Amniotic stem cell (primary cell): ENCODE measurements at regions not wholly inside any gene's neighbourhood (a gene's known extent, or its start where the extent isn't known, plus 50 kb on each side); places are given as distances from the start of the nearest gene placed in this dataset.

ENCODE experiments used
- DNase-seq: peaks from one replicate; lab custom pipeline; 2025; lab: John Stamatoyannopoulos, UW

- DNase-seq: no peak
Observed at GRCh38 chr2:240343548-240343947, 91.9 kb upstream of the GPC1 start.

DNA sequence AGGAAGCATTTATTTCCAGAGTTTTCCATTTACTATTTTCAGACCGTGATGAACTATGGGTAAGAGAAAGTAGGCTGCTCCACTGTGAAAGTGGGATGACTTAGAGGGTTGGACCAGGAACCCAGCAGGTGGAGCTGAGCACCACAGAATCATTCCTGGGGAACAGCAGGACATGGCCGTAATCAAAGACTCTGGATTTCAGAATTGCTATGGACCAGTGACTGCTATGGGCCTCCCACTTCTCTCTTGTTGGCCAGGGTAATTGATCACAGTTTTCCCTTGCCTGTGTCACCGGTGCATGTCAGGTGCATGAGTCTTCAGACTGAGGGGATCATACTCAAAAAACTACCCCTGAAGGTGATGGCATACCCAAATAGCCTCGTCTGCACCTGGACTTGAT, 90.6 kb upstream of the GPC1 start:
- no peak for DNase-seq

DNA sequence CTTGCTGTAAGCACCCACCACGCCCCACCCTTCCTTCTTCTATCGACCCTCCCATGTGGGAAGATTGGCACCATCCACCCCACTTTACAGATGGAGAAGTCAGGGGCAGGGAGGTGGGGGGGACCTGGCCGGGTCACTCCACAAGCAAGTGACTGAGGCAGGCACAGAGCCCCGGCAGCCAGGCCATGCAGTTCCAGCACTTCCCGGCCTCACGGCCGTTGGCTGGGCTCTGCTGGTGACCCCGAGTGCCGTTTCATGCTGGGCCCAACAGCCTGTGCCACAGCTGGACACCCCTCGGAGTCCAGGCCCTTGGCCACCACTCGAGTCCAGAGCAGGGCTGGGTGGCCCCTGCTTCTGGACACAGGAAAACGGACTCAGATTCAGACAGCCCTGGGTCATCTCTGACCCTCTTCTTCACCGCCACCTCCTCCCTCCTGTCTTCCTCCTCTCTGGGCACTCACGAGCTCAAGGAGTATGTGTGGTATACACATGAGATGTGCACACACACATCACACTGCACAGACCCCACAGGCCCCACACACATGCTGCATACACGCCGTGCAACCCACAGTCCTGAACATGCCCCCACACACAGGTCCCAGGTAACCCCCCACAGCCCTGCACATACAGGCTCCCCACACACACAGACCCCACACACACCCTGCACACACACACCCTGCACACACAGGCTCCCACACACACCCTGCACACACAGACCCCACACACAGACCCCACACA, 89.3 kb upstream of the GPC1 start:
- no peak for DNase-seq

DNA sequence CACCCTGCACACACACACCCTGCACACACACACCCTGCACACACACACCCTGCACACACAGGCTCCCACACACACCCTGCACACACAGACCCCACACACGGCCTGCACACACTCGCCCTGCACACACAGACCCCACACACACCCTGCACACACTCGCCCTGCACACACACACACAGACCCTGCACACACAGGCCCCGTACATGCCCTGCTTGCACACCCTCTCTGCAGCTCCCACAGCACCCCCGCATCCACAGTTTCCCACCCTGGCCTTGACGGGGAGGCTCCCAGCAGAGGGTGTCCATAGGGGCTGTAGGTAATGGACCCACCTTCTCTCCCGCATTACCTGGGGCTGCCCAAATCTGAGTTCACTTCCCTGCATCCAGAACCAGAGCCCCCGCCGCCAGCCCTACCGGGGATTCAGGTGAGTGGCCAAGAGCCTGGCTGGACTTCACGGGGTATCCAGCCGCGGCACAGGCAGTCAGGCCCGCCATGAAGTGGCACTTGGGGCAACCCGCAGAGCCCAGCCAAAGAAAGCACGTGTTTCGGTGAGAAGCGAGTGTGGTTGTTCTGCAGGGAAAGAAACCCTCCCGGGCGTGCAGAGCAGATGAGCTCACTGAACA, 88.6 kb upstream of the GPC1 start:
- no peak for DNase-seq

DNA sequence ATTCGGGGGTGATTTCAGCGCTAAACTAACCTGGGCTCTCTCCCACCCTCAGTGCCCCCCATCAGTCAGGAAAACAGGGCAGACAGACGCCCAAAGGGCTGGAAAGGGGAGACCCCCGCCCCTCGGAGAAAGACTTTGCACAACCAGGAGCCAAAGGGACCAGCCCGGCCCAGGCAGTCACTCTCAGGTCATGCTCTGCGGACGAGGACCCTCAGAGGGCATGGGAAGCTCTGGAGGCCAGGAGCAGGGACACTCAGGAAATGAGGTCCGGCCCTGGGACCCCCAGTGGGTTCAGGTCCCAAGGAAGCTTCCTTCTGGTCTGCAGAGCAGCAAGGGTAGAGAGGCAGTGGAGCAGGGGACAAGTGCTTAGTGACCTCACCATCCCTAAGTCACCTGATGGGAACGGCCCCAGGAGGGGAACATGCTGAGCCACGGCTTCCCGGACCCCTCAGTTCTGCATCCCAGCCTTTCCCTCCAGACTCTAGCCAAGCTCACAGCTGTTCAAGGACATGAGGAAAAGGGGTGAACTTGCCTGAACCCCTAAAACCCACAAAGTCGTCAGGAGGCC, 88.0 kb upstream of the GPC1 start:
- DNase-seq: no peak

DNA sequence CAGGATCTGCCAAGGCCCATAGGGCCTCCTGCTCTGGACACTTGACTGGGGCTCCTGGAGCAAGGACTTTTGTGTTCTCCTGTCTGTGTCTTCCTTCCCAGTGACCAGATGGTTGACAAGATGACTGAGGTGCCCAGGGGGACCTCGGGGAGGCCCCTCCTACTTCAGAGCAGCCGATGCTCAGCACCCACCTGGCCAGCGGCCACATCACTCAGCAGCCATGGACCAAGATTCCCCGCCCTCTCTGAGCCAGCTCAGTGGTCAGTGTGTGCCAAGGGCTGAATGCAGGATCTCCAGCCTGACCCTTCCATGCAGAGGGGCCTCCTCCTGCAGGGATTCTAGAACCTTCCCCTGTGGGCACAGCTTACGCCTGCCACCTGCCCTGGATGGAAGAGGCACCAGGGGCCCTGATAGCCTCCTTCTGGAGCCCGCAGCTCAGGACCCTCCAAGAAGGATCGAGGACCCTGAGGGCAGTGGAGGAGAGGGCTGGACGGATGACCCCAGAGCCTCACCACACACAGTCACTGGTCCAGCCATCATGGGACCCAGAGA, 87.4 kb upstream of the GPC1 start:
- no peak for DNase-seq

GRCh38 chr2:240348522-240348921, 86.9 kb upstream of the GPC1 start:
- DNase-seq: no peak

DNA sequence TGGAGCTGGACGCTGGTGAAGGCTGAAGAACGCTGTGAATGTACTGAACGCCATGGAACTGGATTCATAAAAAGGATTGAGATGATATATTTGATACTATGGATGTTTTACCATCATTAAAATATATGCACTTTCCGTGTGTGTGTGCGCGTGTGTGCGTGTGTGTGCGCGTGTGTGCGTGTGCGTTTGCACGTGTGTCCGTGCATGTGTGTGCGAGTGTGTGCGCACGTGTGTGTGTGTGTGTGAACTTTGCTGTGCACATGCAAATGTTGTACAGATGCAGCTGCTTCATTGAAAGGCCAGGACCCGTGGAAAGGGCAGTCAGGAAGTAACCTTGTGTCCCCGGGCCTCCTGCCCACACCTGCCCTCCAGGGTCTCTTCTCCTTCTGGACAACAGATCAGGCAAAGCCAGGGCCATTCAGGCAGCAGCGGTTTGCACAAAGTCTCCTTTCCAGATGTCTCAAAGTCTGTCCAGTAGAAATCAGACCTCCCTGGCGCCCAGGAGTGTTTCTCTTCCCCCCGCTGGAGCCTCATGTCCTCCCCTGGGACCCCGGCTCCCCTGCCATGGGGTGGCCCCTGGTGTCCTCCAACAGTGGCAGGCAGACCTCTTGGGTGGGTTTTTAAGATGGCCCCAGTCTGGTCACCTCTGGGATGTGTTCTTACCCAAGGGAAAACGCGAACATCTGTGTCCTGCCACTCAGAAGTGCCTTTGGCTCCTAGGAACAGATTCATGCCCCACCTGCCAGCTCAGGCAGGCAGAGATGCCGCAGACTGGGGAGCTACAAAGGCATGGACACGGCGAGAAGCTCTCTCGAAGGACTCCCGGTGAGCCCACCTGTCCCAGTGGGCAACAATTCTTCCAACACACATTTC, 86.1 kb upstream of the GPC1 start:
- no peak for DNase-seq

DNA sequence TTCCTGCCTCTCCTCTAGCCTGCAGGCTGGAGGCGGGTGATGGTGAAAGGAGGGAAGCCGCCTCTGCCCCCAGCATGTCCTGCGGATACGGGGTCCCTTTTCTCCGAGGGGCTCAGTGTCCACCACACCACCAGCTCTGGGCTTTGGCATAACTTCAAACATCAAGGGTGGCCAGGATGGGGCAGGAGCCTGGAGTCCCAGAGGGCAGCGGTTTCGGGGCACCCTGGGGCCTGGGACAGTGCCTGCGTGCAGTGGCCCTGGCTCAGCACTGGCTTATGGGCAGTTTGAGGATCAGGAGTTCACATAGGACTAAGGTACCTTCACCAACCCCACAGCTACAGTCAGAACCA, 85.5 kb upstream of the GPC1 start:
- no peak for DNase-seq

DNA sequence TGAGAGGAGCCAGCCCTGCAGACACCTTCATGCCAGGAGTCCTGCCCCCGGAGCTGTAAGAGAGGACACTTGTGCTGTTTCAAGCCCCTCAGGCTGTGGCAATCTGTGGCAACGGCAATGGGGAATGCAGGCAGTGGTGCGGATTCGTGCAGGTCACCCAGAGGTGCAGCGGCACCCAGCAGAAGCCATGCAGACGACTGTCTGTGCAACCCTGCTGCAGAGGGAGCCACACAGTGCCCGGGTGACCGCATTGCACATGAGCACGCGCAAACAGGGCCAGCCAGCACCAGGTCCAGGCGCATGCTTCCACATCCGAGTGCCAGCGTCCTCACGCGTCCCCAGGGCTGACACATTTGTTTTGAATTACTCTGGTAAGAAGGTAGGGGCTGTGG, 84.8 kb upstream of the GPC1 start:
- no peak for DNase-seq

DNA sequence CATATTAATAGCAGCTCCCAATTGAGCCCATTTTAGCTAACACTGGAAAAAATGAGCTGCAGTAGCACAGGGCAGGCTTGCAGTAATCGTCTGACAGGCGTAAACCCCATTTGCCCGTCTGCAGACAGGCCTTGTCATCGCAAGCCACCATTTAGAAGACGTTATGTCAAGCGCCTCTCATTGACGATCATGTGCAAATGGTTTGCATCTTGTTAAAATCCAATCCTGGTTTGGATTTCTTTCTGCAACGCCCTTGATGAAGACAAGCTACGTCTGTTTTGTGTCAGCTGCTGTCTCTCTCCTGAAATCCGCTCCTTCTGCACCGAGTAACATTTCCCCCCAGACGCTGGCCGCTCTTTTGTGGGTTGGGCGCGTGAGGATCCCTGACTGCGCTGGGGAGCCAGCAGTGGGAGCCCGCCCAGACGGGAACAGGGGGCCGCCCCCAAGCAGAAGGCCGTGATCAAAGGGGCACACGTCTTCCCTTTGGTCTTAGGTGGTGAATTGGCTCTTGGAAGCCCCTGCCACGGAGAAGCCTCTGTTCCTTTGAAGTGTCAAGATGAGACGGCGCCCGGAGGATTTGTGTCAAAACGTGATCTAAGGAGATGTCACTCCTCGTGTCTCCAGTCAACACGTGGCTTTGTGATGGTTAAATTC, 84.2 kb upstream of the GPC1 start:
- no peak for DNase-seq

DNA sequence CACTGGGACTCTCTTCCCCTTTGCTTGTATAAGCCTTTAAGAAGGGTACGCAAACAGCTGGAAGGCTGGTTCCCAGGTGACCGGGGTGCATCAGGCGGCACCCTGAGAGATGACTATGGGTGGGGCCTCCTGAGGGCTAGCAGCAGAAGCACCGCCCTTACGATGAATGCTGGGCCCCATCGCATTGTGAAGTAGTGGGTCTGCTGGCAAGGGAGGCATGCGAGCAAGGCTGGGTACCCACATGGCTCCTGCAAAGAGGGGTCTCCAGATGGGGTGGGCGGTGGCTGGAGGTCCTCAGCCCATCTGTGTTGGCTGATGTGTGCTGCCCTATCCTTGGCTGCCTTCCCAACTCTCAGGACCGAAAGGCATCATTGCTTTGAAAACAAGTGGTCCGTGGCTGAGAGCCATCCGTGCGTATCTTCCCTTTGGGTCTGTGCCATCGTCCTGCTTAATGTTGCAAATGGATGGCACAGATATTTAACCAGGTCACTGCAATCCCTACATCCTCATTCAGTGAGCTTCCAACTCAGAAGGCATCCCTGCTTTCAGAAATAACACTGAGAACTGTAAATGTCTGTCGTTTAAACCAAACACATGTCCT, 83.5 kb upstream of the GPC1 start:
- DNase-seq: no peak

DNA sequence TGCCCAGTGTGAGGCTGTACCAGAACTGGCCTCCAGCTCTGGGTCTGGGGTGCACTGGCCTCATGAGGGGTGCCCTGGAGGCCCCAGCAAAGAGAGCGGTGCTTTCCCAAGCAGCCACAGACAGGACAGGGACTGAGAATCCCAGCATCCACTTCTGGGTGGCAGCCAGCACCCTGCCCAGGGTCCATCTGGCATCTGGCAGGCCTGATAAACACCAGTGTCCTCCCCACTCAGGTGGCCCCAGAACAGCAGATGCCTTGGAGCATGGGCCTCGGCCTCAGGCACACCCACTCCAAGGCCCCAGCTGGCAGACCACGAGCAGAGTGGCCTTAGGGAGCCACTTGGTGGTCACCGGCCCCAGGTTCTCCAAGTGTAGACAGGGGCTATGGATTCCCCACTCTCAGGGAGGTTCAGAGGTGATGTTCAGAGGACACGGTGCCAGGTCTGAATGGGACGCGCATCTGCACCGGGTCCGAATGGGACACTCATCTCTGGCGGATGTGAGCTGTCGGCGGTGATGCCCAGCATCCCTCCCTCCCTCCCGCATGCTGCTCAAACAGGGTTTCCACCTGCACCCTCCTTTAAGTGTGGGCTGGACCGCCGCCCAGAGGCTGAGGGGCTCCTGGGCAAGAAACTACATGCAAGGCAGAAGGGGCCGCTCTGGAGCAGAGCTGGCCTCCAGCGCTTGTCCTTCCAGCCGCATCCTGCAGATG, 82.2 kb upstream of the GPC1 start:
- DNase-seq: no peak

DNA sequence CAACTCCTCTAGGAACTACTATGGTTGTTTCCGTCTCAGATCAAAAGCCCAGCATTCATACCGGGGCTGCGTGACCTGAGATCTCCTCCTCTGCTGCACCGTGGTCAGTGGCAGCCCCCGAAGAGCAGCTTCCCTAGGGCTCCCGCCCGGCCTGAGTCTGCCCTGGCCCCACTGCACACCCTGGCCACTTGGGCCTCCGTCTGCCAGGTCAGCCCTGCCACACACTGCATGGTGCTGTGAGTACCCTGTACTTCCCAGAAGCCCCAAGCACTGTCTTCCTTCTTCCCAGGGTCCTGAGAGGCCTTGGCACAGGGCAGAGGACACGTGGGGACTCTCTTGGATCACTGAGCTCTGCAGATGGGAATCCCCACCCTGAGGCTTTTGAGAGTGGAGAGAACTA, 81.5 kb upstream of the GPC1 start:
- DNase-seq: no peak

- no peak for DNase-seq
Observed at GRCh38 chr2:240355001-240355891, 80.2 kb upstream of the GPC1 start.

DNA sequence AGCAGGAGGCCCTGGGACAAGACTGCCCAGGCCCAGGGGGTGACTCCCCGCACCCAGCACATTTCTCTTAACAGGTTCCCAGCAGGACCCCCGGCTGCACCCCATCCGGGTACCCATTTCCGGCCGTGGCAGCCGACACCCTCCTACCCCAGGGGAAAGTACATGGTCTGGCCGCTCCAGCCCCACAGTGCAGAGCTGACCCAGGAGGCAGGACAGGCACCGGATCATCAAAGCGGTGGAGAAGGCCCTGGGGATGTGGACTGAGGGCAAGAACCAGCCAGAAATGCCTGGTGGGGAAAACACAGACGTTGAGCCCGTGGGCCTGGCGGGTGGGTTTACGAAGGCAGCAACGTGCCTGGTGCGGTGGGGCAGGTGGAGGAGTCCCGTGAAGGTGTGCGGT, 79.5 kb upstream of the GPC1 start:
- DNase-seq: no peak

GRCh38 chr2:240356700-240357640, 78.5 kb upstream of the GPC1 start:
- DNase-seq: no peak

GRCh38 chr2:240357641-240358012, 77.8 kb upstream of the GPC1 start:
- no peak for DNase-seq

- no peak for DNase-seq
Observed at GRCh38 chr2:240358080-240358479, 77.4 kb upstream of the GPC1 start.
